GM10248 (cell line): ENCODE measurements at regions not wholly inside any gene's neighbourhood (a gene's known extent, or its start where the extent isn't known, plus 50 kb on each side); places are given as distances from the start of the nearest gene placed in this dataset.

ENCODE experiments used
- CTCF ChIA-PET: fragments of 300-600 bp; sonication (Branson Sonifier 250); formaldehyde crosslinking; extraction: SDS; loops from one replicate; lab custom pipeline; 2021; ENCODE audit warnings: antibody characterized with exemption; lab: Yijun Ruan, JAX
- POLR2A ChIA-PET: fragments of 350-650 bp; sonication (Branson Sonifier 250); formaldehyde crosslinking; extraction: SDS; loops from one replicate; lab custom pipeline; 2020; ENCODE audit warnings: antibody characterized with exemption; lab: Yijun Ruan, JAX
- DNase-seq: peaks from one replicate; pipeline ENCODE4 v3.0.0; 2012; ENCODE audit errors: extremely low spot score
- TF ChIP-seq, protein P1 (sequence below): IDR thresholded peaks from 2 replicates; pipeline ENCODE4 v1.5.1; 2012; ENCODE audit warnings: mild to moderate bottlenecking, low read depth; ENCODE audit errors: extremely low read depth, missing control alignments, control extremely low read depth

- ChIA-PET POLR2A (no interaction called here), CTCF (interaction anchor here (0.6 to 1.2 kb wide), 2 partner anchors 8 to 19 kb away, joined by 3 to 4 read pairs; no protein-coding TSS in a partner anchor)
- no peak for DNase-seq
- TF ChIP-seq, protein P1, sequence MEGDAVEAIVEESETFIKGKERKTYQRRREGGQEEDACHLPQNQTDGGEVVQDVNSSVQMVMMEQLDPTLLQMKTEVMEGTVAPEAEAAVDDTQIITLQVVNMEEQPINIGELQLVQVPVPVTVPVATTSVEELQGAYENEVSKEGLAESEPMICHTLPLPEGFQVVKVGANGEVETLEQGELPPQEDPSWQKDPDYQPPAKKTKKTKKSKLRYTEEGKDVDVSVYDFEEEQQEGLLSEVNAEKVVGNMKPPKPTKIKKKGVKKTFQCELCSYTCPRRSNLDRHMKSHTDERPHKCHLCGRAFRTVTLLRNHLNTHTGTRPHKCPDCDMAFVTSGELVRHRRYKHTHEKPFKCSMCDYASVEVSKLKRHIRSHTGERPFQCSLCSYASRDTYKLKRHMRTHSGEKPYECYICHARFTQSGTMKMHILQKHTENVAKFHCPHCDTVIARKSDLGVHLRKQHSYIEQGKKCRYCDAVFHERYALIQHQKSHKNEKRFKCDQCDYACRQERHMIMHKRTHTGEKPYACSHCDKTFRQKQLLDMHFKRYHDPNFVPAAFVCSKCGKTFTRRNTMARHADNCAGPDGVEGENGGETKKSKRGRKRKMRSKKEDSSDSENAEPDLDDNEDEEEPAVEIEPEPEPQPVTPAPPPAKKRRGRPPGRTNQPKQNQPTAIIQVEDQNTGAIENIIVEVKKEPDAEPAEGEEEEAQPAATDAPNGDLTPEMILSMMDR, result no peak
Measured at GRCh38 chr4:67106861-67107460, 438.3 kb downstream of the CENPC start.

- TF ChIP-seq, protein P1, result no peak
- ChIA-PET CTCF (interaction anchor here (1.3 to 3.8 kb wide), 2 partner anchors 17 to 29 kb away, joined by 3 to 17 read pairs; no protein-coding TSS in a partner anchor), POLR2A (no interaction called here)
- DNase-seq, result no peak
Measured at GRCh38 chr4:67104145-67104544, 441.2 kb downstream of the CENPC start.

- TF ChIP-seq, protein P1, result no peak
- POLR2A ChIA-PET, result no interaction called here
- CTCF ChIA-PET, result interaction anchor here (1.3 to 3.8 kb wide), 2 partner anchors 16 to 28 kb away, joined by 3 to 17 read pairs; no protein-coding TSS in a partner anchor
- DNase-seq, result no peak
Measured at GRCh38 chr4:67103001-67103747, 442.1 kb downstream of the CENPC start.

- POLR2A ChIA-PET, result no interaction called here
- DNase-seq, result no peak
- TF ChIP-seq, protein P1, result no peak
- CTCF ChIA-PET, result interaction anchor here (0.9 to 3.8 kb wide), 2 partner anchors 14 to 17 kb away, joined by 3 to 17 read pairs; no protein-coding TSS in a partner anchor
Measured at GRCh38 chr4:67101612-67102011, 443.7 kb downstream of the CENPC start.

GRCh38 chr4:67092351-67092750 is 453.0 kb downstream of the CENPC start:
- TF ChIP-seq, protein P1, result no peak
- CTCF ChIA-PET, result no interaction called here
- DNase-seq, result no peak
- POLR2A ChIA-PET, result no interaction called here

DNA sequence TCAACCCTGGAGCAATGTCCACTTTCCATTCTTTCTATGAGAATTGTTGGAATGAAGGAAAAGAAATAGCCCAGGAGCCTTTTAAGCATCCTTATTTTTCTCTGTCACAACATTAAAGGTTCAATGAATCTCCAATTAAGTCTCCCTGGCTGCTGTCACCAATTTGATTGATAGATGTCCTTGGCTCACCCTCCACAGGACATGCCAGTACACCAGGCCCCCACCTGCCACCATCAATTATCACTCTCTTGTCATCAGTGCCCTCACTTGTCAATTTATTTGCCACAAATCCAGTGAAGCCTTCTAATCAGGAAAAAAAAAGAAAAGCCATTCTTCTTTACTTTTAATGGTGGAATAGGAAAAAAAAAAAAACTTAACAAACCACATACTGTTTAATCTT is 453.6 kb downstream of the CENPC start:
- POLR2A ChIA-PET, result no interaction called here
- CTCF ChIA-PET, result no interaction called here
- TF ChIP-seq, protein P1, result no peak
- DNase-seq, result no peak
